ENCODE measurements at regions not wholly inside any gene's neighbourhood (a gene's known extent, or its start where the extent isn't known, plus 50 kb on each side); places are given as distances from the start of the nearest gene placed in this dataset.

GRCh38 chr5:173423452-173424117 is 95.4 kb upstream of the STC2 start:
- Histone ChIP-seq H3K27ac (no peak overlapping the region), H3K27me3 (no peaks in the 10 kb centered on the region), H4K20me1 (ENCODE audit: low read depth) (no peaks in the 10 kb centered on the region), H3K4me1 (no peaks in the 10 kb centered on the region), H2AFZ (replicated peaks) (no peak overlapping the region), H3K79me2 (ENCODE audit: low read depth) (no peaks in the 10 kb centered on the region), H3K9me3 (ENCODE audit: low read depth) (no peaks in the 10 kb centered on the region), H3K4me2 (no peak overlapping the region), H3F3A (ENCODE audit: low read depth) (no peaks in the 10 kb centered on the region), H3K36me3 (no peaks in the 10 kb centered on the region), H3K4me3 (no peak overlapping the region), H3K9ac (no peak overlapping the region)
- H3K27me3 Mint-ChIP-seq (ENCODE audit: insufficient read depth, low read depth): no peaks in the 10 kb centered on the region
- no peak overlapping the region for H3K4me3 Mint-ChIP-seq
- no peak for DNase-seq (ENCODE audit: low spot score)
- H3K27ac Mint-ChIP-seq: no peak overlapping the region
- TF ChIP-seq EZH2phosphoT487 (IDR thresholded peaks at IDR 0.05) (no peak), CTCF (IDR thresholded peaks at IDR 0.05) (no peak), EZH2 (IDR thresholded peaks at IDR 0.05) (no peak)
- no peaks in the 10 kb centered on the region for H3K36me3 Mint-ChIP-seq
- peaks cover 9% of the 10 kb centered on the region for H3K9me3 Mint-ChIP-seq
- no peaks in the 10 kb centered on the region for H3K4me1 Mint-ChIP-seq

- no peak overlapping the region for H3K4me3 ChIP-seq
- TF ChIP-seq EZH2 (IDR thresholded peaks at IDR 0.05) (no peak), EZH2phosphoT487 (IDR thresholded peaks at IDR 0.05) (no peak), CTCF (IDR thresholded peaks at IDR 0.05) (no peak)
- no peak for DNase-seq (ENCODE audit: low spot score)
- no peaks in the 10 kb centered on the region for H3K36me3 ChIP-seq
- no peaks in the 10 kb centered on the region for H3K9me3 ChIP-seq (ENCODE audit: low read depth)
- no peak overlapping the region for H2AFZ ChIP-seq (replicated peaks)
- H3K4me1 ChIP-seq: no peaks in the 10 kb centered on the region
- H3K79me2 ChIP-seq (ENCODE audit: low read depth): no peaks in the 10 kb centered on the region
- no peaks in the 10 kb centered on the region for H4K20me1 ChIP-seq (ENCODE audit: low read depth)
- Mint-ChIP-seq H3K27ac (no peak overlapping the region), H3K4me3 (no peak overlapping the region), H3K4me1 (no peaks in the 10 kb centered on the region), H3K36me3 (no peaks in the 10 kb centered on the region), H3K27me3 (ENCODE audit: insufficient read depth, low read depth) (no peaks in the 10 kb centered on the region), H3K9me3 (peaks cover 22% of the 10 kb centered on the region)
- no peak overlapping the region for H3K27ac ChIP-seq
- H3F3A ChIP-seq (ENCODE audit: low read depth): no peaks in the 10 kb centered on the region
- H3K27me3 ChIP-seq: no peaks in the 10 kb centered on the region
- no peak overlapping the region for H3K9ac ChIP-seq
- no peak overlapping the region for H3K4me2 ChIP-seq
Observed at GRCh38 chr5:173420108-173420507, 91.9 kb upstream of the STC2 start.

- Histone ChIP-seq H3K4me1 (no peaks in the 10 kb centered on the region), H3K27ac (no peak overlapping the region), H4K20me1 (ENCODE audit: low read depth) (no peaks in the 10 kb centered on the region), H3K9me3 (ENCODE audit: low read depth) (no peaks in the 10 kb centered on the region), H3K4me2 (no peak overlapping the region), H3F3A (ENCODE audit: low read depth) (no peaks in the 10 kb centered on the region), H3K4me3 (no peak overlapping the region), H3K36me3 (no peaks in the 10 kb centered on the region), H3K9ac (no peak overlapping the region), H3K27me3 (no peaks in the 10 kb centered on the region), H3K79me2 (ENCODE audit: low read depth) (no peaks in the 10 kb centered on the region), H2AFZ (replicated peaks) (no peak overlapping the region)
- H3K4me1 Mint-ChIP-seq: peaks cover 6% of the 10 kb centered on the region
- no peak for DNase-seq (ENCODE audit: low spot score)
- H3K9me3 Mint-ChIP-seq: peaks cover 13% of the 10 kb centered on the region
- peaks cover 2% of the 10 kb centered on the region for H3K27me3 Mint-ChIP-seq (ENCODE audit: insufficient read depth, low read depth)
- H3K27ac Mint-ChIP-seq: no peak overlapping the region
- H3K4me3 Mint-ChIP-seq: no peak overlapping the region
- H3K36me3 Mint-ChIP-seq: no peaks in the 10 kb centered on the region
- TF ChIP-seq EZH2phosphoT487 (IDR thresholded peaks at IDR 0.05): no peak
- TF ChIP-seq EZH2 (IDR thresholded peaks at IDR 0.05): no peak
- TF ChIP-seq CTCF (IDR thresholded peaks at IDR 0.05): no peak
Observed at GRCh38 chr5:173413471-173413982, 85.3 kb upstream of the STC2 start.

Measured in neural progenitor cell (in vitro differentiated cells).